ENCODE measurements at regions not wholly inside any gene's neighbourhood (a gene's known extent, or its start where the extent isn't known, plus 50 kb on each side); places are given as distances from the start of the nearest gene placed in this dataset.

DNA sequence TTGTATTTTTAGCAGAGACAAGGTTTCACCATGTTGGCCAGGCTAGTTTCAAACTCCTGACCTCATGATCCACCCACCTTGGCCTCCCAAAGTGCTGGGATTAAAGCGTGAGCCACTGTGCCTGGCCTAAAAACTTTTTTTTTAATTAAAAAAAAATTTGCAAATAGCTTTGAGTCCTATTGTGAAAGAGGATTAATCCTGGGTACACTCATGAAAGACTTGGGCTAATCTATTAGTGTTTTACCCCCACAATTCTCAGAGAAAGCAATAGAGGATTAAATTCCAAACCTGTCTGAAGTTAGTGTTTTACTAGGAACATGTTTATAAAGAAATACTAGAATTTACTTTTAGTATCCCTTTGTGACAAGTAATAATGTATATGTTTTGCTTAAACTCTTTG, 76.9 kb upstream of the ITGB1 start:
- TF ChIP-seq YY1 (IDR thresholded peaks at IDR 0.05; ENCODE audit: insufficient read depth, insufficient read length): no peak
- TF ChIP-seq ZNF274 (IDR thresholded peaks at IDR 0.05; ENCODE audit: low read depth, low read length): no peak
- TF ChIP-seq SUZ12 (IDR thresholded peaks at IDR 0.05; ENCODE audit: extremely low read depth, insufficient read depth, insufficient read length): no peak

Data from NT2/D1 (cell line).